ENCODE measurements at regions not wholly inside any gene's neighbourhood (a gene's known extent, or its start where the extent isn't known, plus 50 kb on each side); places are given as distances from the start of the nearest gene placed in this dataset.

DNA sequence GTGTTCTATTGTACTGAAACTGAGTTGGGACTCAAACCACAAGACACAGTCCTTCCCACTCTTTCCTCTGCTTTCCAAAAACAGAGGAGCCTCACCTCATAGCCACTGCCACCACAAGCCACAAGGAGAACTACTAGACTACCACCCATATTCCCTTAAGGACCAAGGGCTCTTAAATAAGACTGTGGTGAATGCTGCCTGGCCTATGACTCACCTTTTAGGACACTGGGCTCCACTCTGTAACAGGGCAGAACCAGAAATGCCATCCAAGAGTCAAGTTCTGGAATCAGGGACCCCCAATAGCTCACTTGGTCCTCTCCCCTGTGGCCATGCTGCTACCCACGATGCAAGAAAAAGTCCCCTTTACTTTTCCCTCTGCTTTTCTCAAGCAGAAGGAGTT, 851.4 kb downstream of the BCL11A start:
- DNase-seq, result no peak

DNA sequence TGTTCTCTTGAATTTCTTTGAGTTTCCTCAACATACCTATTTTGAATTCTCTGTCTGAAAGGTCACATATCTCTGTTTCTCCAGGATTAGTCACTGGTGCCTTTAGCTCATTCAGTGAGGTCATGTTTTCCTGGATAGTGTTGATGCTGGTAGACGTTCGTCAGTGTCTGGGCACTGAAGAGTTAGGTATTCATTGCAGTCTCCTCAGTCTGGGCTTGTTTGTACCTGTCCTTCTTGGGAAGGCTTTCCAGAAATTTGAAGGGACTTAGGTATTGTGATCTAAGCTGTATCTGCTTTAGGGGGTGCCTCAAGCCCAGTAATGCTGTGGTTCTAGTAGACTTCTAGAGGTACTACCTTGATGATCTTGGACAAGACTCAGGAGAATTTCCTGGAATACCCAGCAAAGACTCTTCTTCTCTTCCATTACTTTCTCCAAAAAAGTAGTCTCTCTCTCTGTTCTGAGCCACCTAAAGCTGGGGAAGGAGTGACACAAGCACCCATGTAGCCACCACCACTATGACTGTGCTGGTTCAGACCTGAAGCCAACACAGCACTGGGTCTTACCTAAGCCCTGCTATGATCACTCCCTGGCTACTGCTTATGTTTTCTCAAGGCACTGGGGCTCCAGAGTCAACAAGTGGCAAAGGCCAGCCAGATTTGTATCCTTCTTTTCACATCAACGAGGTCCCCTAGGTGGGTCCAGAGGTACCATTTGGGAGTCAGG, 852.0 kb downstream of the BCL11A start:
- DNase-seq, result no peak

DNA sequence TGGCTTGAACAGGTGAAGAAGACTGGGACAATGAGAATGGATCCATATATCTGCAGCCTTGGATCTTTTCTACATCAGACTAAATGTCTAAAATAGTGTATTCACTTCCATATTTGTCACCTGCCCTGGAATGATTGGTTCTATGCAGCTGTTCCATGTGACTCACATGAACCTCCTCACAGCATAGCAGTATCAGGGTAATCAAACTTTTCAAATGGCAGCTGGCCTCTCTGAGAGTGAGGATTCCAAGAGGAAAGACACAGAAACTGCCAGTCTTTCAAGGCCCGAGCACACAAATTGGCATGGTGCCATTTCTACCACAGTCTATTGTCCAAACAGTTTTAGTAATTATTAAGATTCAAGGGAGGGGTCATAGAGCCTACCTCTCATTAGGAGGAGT, 859.3 kb downstream of the BCL11A start:
- no peak for DNase-seq

DNA sequence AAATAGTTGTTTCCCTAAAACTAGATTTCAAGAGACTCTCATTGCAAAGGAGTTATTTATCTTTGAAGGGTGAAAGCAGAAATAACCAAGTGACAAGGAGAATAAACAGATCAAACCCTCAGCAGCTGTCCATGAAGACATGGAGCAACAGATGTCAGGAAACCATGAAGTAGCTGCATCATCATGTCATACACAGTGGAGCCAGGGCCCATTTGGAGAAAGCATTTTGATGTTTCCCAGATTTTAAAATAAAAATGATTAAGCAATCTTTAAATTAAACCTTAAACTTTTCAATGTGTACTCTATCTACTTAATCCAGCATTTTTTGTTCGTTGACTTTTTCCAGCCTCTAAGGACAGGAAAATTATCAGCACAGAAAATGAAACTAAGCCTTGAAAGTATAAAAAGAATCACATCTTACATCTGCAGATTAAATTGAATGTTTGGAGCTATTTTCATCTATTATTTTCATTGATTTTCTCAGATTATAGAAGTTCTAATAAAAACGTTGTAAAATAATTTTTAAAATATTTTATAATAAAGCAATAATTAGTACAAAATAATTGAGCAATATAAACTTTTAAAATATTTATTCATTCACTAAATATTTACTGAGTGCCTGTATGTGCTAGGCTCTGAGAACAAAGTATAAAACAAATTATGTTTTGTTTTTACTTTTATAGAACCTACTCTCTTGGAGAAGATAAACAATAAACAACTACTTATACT, 860.1 kb downstream of the BCL11A start:
- DNase-seq, result no peak

DNA sequence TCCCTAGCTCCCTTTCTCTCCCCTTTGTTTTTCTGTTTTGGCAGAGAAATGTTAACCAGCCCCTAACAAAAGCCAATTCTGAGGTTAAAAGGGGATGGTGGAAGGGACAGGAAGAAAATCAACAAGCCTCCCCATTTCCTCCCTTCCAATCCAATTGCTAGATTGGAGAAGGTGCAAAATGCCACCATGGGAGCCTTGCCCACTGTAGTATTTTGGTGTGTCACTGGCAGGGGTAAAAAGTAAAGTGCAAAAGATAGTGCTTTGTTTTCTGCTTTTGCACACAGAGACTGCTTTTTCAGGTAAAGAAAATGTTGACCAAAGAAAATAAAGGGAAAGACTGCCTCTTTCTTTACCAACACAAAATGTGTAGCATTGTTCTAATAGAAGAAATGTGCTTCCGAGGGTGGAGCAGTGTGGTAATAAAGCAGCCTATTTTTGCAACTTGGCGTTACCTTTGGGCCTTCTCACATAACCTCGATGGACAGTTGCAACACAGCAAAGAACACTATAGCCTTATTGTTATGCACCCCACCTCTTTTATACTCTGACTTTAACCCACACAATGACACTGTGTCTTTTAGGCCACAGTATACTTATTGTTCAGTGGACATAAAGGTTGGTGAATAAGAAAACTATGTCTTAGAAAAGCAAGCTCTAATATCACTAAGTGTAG, 861.8 kb downstream of the BCL11A start:
- DNase-seq, result no peak

DNA sequence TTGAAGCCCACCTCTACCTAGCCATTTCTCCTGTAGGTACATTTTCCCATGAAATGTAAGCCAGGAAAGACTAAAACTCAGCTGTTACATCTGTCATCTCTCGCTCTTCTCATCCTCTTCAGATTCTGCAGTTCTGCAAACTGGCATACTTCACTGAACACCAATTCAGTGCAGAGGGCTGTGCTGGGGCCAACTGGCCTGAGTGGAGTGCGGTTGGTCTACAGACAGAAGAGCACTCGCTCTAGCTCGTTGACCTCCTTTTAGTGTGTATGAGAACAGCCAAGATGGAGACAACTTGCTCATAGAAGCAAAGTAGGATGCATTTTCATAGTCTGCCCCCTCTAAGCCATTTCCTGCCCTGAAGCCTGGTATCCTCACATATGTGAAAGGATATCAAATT, 862.6 kb downstream of the BCL11A start:
- DNase-seq, result no peak

DNA sequence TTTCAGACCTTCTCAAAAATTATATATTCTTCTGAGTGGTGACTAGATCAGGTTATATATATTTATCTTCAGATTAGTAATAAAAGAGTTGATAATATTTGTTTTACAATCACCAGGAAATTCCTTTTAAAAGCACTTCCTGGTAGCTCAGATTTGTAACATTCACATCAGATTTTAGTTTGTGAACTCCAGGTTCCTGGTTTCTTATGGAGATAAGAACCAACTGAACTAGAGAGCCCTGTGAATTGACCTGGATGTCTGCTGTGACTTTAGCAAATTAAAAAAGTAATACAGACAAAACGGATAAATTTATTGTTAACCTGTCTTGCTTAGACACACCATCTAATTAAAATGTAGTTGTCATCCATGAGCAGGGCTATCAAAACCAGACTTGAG, 868.7 kb downstream of the BCL11A start:
- DNase-seq, result no peak

DNA sequence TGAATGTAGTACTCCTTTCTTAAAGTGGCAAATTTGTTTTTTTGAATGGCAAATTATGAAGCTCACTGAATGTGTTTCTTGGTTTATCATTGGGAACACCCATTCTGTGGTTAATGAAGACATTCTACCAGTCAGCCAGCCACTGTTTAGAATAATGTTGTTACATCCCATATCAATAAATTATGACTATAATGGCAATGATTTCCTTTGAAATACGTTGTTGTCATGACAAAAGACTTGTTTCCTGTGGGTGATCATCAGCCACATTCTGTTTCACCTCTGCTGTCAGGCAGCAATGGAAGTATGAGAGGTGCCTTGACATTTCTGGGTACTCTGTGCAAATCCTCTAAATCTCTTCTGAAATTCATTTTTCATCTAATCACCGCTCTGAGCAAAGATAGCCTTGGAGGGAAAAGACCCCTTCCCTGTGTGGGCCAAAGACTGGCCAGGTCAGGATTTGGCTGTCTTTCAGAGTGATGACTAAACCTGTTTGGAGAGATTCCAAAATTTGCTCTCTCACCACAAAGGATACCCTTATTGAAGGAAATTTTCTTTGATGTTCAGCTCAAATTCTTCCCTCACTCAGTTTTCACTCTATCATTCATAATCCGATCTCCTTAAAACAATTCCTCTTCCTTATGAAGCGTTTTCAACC, 869.2 kb downstream of the BCL11A start:
- DNase-seq, result no peak

DNA sequence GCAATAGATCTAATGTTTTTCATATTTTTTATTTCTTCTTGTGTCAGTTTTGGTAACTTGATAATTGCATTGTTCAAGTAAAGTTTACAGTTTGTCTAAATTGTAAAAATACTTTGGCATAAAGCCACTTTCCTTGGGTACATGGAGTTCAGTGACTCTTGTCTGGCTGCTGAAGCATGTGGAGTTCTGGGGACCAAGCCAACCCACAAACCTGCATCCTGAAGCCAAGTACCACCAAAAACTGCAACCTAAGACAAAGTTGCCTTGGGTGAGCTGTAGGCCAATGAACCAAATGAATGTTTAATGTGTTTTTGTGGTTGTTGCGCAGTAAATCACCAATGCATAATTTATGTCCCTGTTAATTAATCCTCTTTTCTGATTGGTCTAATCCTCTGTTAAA, 872.6 kb downstream of the BCL11A start:
- no peak for DNase-seq

DNA sequence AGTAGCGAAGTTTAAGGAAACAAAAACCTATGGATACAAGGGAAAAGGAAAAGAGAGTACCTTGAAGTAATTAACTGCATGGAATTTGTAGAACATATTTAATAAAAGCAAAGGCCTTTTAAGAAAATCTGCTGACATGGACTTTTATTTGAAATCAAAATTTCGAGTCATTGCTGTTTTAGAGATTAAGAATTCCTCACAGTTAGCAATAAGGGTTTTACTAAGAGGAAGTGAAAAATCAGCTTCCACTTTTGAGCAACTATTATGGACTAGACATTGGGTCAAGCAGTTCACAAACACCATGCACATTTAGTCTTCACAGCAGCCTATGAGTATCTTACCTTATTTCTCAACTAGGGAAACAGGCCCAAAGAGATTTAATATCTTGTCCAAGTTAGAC, 876.3 kb downstream of the BCL11A start:
- no peak for DNase-seq

DNA sequence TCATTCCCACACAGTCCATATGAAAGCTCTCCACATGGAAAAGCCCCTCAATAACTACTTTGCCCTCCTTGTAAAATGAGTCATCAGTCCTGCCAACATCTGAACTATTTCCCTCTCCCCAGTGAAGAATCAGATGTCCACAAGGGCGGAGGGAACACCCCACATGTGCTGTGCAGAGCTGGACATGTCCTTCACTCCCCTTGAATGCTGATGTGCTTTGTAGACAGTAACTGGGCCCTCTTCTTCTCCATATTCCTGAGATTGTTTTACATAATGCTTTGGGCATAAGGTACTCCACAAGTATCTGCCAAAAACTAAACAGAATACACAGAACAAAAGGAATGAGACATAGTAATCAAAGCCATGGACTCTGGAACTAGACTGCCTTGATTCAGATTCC, 879.4 kb downstream of the BCL11A start:
- no peak for DNase-seq

DNA sequence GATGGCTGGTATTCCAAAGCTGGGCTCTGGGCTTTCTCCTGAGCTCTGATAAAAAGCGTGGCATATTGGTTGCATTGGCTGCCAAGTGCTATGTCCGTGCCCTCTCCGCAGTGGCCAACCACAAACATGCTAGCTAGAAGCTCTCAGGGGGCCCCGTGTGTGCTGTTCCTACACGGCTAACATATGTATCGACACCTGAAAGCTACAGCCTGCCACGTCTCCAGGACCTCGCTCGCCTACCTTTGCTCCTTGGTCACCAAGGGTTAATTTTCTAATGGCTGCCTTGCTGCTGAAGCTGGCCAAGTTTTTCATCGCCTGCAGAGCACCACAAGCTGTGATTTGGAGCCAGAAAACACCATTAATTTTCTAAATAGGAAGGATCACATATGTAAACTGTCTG, 888.4 kb downstream of the BCL11A start:
- no peak for DNase-seq

DNA sequence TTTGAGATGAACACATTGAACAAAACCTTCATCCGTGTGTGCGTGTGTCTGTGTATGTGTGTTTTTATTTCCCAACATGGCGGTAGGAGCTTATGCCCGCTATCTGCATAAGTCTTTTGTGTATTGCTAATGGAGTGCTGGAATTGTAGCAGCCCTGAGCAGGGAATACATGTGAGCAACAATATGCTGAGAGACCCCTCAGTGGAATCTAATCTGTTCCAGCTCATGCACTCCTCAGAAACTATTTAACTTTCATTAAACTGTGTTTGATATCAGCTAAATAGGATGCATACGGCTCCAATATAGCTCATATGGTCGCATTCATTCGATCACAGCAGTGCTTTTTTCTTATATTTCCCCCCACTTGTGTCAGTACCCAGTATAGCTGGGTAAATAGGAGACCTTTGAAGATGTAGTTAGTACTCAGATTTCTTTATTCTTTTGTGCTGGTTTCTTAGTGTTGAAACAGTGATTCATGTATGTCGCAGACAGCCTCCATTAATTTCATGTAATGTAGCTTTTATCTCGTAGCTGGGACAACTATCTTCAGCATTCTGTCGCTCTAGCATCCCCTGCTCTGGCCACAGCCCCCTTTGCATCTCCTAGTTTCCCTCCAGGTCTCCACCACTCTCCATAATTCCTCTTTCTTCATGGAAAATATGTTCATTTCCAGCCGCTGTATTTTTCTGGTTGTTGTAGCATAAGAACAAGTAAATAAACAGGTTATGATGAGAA, 891.2 kb downstream of the BCL11A start:
- DNase-seq, result no peak

DNA sequence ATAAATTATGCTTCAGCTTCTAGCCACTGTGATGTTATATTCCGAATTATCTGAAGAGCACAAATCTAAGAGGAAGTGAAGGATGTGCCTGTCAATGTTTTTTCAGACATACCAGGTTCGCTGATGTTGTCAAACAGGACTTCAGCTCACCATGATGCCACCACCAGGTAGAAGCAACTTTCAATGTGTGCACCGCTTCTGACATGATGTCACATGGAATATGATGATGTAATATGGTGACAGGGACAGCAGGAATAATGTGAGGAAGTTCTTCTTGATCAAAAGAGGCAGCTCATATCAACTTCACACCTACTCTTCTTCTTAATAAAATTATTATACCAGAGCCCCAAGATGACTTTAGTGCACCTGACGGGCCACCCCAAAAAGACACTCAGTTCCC, 893.2 kb downstream of the BCL11A start:
- no peak for DNase-seq

DNA sequence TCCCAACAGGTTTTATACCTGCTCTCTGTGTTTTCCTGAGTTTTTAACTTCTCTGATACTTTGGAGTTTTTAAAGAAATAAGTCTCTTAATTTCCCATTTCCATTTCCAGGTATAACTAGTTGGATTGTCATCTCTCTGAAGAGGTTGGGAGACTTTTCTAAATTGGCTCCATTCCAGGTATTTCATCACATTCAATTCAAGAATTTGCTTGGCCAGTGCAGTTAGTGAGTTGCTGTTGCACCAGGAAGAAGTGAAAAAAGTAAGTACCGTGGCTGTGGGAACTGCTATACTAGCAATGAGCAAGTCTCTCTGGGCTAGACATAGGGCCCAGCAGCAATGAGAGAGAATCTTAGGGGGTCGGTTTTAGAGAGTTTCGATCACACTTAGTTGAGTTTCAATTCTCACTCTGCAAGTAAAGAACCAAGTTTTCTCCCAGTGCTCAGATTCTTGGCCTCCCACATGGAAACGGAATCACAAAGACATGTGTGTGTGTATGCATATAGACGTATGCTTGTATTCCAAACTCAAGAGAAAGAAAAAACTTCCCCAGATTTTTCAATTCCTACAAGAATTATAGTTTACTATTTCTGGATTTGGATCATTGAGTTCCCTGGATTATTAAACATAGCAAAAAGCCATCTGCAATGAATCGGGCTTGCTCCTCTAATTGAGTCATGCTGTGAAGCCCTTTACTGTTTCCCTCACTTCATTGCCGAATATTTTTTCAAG, 894.4 kb downstream of the BCL11A start:
- DNase-seq, result no peak

DNA sequence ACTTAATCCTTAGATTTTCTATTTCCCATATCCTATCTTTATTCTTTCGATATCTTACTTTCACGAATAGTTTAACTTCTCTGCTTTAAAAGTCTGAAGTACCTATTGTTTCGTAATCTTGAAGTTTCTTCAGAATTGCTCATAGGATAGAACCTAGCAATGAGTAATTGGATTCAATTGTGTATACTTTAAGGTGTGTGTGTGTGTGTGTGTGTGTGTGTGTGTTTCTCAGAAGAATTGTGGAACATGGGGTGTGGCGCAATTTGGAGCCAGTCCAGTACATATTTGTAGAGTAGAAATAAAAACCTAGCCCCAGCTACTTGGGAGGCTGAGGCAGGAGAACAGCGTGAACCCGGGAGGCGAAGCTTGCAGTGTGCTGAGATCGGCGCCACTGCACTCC, 897.6 kb downstream of the BCL11A start:
- no peak for DNase-seq

DNA sequence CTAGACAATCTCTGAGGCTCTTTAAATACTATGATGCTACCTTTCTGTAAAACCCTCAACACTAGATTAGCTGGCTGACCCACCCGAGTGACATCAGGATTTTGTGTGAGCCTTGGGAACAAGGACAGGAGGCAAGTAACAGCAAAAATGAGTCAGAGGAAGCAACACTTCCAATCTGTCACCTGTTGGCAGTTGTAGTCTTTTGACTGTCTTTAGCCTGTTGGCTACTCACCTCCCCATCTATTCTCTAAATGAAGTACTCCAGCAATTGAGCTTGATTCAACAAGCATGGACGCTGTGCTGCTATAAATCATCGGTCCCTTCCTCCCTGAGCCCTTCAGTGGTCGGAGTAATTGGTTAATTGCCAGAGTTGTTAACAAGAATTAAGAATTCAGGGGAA, 898.7 kb downstream of the BCL11A start:
- no peak for DNase-seq

DNA sequence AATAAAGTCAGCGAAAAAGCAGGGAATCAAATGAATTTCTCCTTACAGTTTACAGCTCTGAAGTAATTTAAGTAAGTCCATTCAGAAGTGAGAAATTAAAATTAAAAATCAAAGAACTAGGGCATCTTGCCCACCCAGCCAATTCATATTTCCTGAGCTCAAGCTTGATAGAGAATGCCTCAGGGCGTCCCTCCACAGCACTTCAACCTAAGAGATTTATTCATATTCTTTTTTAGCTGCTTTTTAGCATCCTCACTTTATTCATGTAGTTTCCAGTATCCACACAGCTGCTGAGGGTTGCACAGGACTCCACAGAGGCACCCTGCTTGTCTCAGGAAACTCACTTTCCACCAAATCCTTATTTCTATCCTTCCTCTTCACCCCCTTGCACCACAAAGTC, 900.3 kb downstream of the BCL11A start:
- no peak for DNase-seq

DNA sequence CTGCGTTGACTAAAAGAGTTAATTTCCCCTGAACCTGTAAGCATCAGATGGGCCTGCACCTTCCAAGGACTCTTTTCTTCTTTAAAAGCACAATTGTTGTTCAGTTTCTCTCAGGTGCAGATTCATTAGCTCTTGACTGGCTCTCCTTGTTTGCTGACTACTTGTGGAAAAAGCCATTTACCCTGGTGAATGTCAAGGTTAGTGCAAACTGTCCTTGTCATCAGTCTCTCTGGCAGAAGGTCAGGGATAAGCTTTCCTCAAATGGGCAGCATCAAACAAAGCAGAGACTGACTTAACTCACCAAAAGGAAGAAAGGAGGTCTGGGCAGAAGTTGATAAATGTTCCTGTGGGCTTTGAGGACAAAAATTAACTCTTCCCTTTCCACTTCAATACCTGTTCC, 922.7 kb downstream of the BCL11A start:
- no peak for DNase-seq

DNA sequence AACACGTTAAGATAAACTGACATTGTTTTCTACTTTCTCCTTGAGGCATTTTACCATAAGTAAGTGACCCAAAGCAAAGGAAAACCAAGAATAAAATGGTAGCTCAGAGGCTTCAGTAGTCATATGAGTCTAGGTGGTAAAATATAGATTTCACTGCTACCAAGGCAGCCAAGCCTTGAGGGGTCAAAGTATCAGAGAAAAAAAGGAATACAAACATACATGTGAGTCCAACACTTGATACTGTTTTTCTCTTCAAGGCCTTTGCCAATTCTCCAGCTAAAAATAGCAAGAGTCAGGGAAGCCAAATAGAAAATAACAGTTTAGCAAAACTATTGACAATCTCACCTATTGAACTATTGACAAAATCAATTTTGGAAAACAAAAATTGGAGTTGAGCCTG, 925.9 kb downstream of the BCL11A start:
- DNase-seq, result no peak

DNA sequence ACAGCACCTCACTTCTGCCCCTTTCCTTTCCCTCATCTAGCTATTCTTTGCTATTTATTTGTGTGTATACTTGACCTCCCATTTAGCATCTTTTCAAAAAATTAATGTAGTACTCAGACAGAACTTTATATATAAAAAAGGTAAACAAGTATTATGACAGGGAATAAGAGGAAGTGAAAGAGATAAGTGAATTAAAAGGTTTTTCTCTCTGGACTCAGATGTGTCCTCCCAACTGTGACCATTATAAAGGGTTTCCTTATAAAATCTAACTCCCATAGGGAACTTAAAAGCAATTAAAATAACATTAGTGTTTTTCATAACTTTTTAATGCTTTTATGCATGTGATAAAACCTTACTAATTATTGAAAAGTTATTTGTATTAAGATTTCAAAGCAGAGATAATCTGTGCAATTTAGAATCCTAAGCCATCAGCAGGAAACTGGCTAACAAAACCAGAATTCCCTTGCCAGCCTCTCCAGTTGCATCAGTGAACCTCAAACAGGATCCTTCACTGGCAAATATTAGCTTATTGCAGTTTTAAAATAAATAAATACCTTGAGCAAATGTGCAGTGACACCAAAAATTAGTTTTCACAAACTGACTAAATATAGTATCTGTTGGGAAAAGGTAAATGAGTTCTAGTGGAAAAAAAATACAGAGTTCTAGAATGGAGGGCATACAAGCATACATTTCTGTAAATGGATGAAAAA, 930.7 kb downstream of the BCL11A start:
- no peak for DNase-seq

DNA sequence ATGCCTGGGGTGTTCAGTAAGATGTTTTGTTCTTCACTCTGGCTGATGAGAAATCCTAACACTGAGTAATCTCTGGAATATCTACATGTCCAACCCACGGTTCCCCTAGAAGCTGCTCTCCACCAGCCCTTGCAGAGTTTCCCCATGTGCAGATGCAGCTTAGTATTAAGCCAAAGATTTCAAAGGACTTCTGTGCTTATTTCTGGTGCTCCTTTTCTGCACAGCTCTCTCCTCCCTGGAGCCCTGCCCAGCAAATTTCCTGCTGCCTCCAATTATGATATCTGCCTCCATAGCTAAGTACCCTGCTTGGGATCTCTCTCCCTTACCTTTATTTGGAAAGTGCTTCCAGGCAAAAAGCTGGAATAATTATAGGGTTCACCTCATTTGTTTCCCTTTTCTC, 949.3 kb downstream of the BCL11A start:
- no peak for DNase-seq

Data from activated gamma-delta T cell treated with Interleukin-2 at 50 U/mL for 16 hours (primary cell).